Neural cell (in vitro differentiated cells): ENCODE measurements at regions not wholly inside any gene's neighbourhood (a gene's known extent, or its start where the extent isn't known, plus 50 kb on each side); places are given as distances from the start of the nearest gene placed in this dataset.
"Not testable (repeated sequence)": the region's sequence is repeated elsewhere in the genome, so short reads cannot be mapped to it uniquely, and the experiment has no call there.

Source experiments
- H2AFZ ChIP-seq: fragments of 200-600, 300-800 bp; sonication (generic), shearing (Covaris generic); 2 replicates; pipeline ENCODE4 v1.6.0; 2014; ENCODE audit warnings: low read depth, mild to moderate bottlenecking, antibody characterized with exemption, low read length, moderate library complexity
- H3F3A ChIP-seq: fragments of 200-600 bp; shearing (Covaris generic); 2 replicates; pipeline ENCODE4 v1.6.1; 2016; ENCODE audit warnings: mild to moderate bottlenecking, moderate library complexity, mixed read lengths, antibody characterized with exemption, low read length; ENCODE audit not compliant: insufficient read depth, poor library complexity, severe bottlenecking
- H3K27ac ChIP-seq: fragments of 200-600, 300-800 bp; sonication (generic), shearing (Covaris generic); 2 replicates; pipeline ENCODE4 v1.5.1; 2014; ENCODE audit warnings: mild to moderate bottlenecking, low read length, moderate library complexity
- H3K27me3 ChIP-seq: fragments of 300-800, 200-600 bp; sonication (generic), shearing (Covaris generic); 2 replicates; pipeline ENCODE4 v1.6.0; 2014; ENCODE audit warnings: mild to moderate bottlenecking, low read depth, low read length, moderate library complexity; ENCODE audit not compliant: insufficient read depth
- H3K36me3 ChIP-seq: fragments of 300-800, 200-600 bp; sonication (generic), shearing (Covaris generic); 2 replicates; pipeline ENCODE4 v1.5.1; 2014; ENCODE audit warnings: mild to moderate bottlenecking, antibody characterized with exemption, low read length, moderate library complexity; ENCODE audit not compliant: insufficient read depth
- H3K4me2 ChIP-seq: fragments of 300-800, 200-600 bp; sonication (generic), shearing (Covaris generic); 2 replicates; pipeline ENCODE4 v1.6.0; 2014; ENCODE audit warnings: mild to moderate bottlenecking, low read length
- H3K4me3 ChIP-seq: fragments of 300-800, 200-600 bp; sonication (generic), shearing (Covaris generic); 2 replicates; pipeline ENCODE4 v1.5.1; 2014; ENCODE audit warnings: mild to moderate bottlenecking, low read length, moderate library complexity
- H3K79me2 ChIP-seq: fragments of 200-600 bp; shearing (Covaris generic); replicated peaks from 2 replicates; pipeline ENCODE4 v1.6.0; 2014; ENCODE audit warnings: mild to moderate bottlenecking, low read length, moderate library complexity; ENCODE audit not compliant: insufficient read depth
- H3K9ac ChIP-seq: fragments of 300-800, 200-600 bp; sonication (generic), shearing (Covaris generic); 2 replicates; pipeline ENCODE4 v1.6.1; 2016; ENCODE audit warnings: mild to moderate bottlenecking, low read length, mixed read lengths
- H3K9me2 ChIP-seq: fragments of 200-600 bp; shearing (Covaris generic); 2 replicates; pipeline ENCODE4 v1.6.1; 2016; ENCODE audit warnings: mild to moderate bottlenecking, low read length, mixed read lengths; ENCODE audit not compliant: insufficient read depth
- H3K9me3 ChIP-seq: fragments of 200-600, 300-800 bp; sonication (generic), shearing (Covaris generic); 2 replicates; pipeline ENCODE4 v1.6.1; 2016; ENCODE audit warnings: mild to moderate bottlenecking, mixed run types, low read length, moderate library complexity, mixed read lengths
- H4K20me1 ChIP-seq: fragments of 200-600 bp; shearing (Covaris generic); 2 replicates; pipeline ENCODE4 v1.6.1; 2016; ENCODE audit warnings: mild to moderate bottlenecking, mixed run types; ENCODE audit not compliant: insufficient read depth
- CTCF ChIP-seq: fragments of 450-650 bp; IDR thresholded peaks from 2 replicates; pipeline ENCODE4 v1.5.1; 2014; ENCODE audit warnings: antibody characterized with exemption, mild to moderate bottlenecking, moderate library complexity; ENCODE audit not compliant: poor library complexity, severe bottlenecking
- EP300 ChIP-seq: fragments of 450-650 bp; conservative IDR thresholded peaks from 2 replicates; pipeline ENCODE4 v1.6.1; 2014; ENCODE audit warnings: antibody characterized with exemption, mild to moderate bottlenecking, moderate library complexity; ENCODE audit not compliant: poor library complexity, severe bottlenecking
- EZH2 ChIP-seq: fragments of 200-600, 300-800 bp; shearing (Covaris generic), sonication (generic); IDR thresholded peaks from 2 replicates; pipeline ENCODE4 v1.6.1; 2014; ENCODE audit warnings: antibody characterized with exemption, low read length, borderline replicate concordance, mild to moderate bottlenecking; ENCODE audit not compliant: insufficient read depth, poor library complexity, severe bottlenecking
- MXI1 ChIP-seq: fragments of 450-650 bp; conservative IDR thresholded peaks from 2 replicates; pipeline ENCODE4 v1.6.1; 2014; ENCODE audit warnings: antibody characterized with exemption, mild to moderate bottlenecking; ENCODE audit not compliant: poor library complexity, severe bottlenecking
- POLR2AphosphoS5 ChIP-seq: IDR thresholded peaks from 2 replicates; pipeline ENCODE4 v1.6.1; 2012
- RAD21 ChIP-seq: fragments of 450-650 bp; conservative IDR thresholded peaks from 2 replicates; pipeline ENCODE4 v1.6.1; 2014; ENCODE audit warnings: antibody characterized with exemption, mild to moderate bottlenecking, moderate library complexity
- REST ChIP-seq: IDR thresholded peaks from 2 replicates; pipeline ENCODE4 v1.6.1; 2012; ENCODE audit warnings: borderline replicate concordance
- SMC3 ChIP-seq: fragments of 450-650 bp; conservative IDR thresholded peaks from 2 replicates; pipeline ENCODE4 v1.6.1; 2014; ENCODE audit warnings: antibody characterized with exemption, mild to moderate bottlenecking, moderate library complexity; ENCODE audit not compliant: poor library complexity
- TAF1 ChIP-seq: IDR thresholded peaks from 2 replicates; pipeline ENCODE4 v1.6.1; 2012; ENCODE audit warnings: low read depth

- Histone ChIP-seq H3K4me3 (no peak overlapping the region), H2AFZ (no peak overlapping the region), H3K4me2 (no peak overlapping the region), H3F3A (no peaks in the 10 kb centered on the region), H3K9me2 (no peaks in the 10 kb centered on the region), H3K79me2 (no peaks in the 10 kb centered on the region), H3K9me3 (no peaks in the 10 kb centered on the region), H3K9ac (no peak overlapping the region), H3K27ac (no peak overlapping the region), H4K20me1 (no peaks in the 10 kb centered on the region), H3K27me3 (no peaks in the 10 kb centered on the region), H3K36me3 (no peaks in the 10 kb centered on the region)
- no peak for TF ChIP-seq POLR2AphosphoS5
- TF ChIP-seq CTCF: no peak
- TF ChIP-seq MXI1: no peak
- no peak for TF ChIP-seq EZH2
- no peak for TF ChIP-seq SMC3
- TF ChIP-seq TAF1: no peak
- TF ChIP-seq EP300: no peak
- no peak for TF ChIP-seq REST
- no peak for TF ChIP-seq RAD21
Observed at GRCh38 chr1:148373192-148373925, 109.7 kb downstream of the PPIAL4G start.

- Histone ChIP-seq H3K4me2 (no peak overlapping the region), H4K20me1 (no peaks in the 10 kb centered on the region)
Observed at GRCh38 chr1:148372731-148373130, 110.4 kb downstream of the PPIAL4G start.

GRCh38 chr1:148372051-148372726, 110.9 kb downstream of the PPIAL4G start:
- H3K27ac ChIP-seq, H3K36me3 ChIP-seq, H3K4me2 ChIP-seq, H3K9me2 ChIP-seq, H2AFZ ChIP-seq, H4K20me1 ChIP-seq, H3F3A ChIP-seq, H3K79me2 ChIP-seq, H3K4me3 ChIP-seq, H3K9me3 ChIP-seq, H3K27me3 ChIP-seq, H3K9ac ChIP-seq: not testable (repeated sequence)

More at GRCh38 chr1:148372731-148373130, 110.4 kb downstream of the PPIAL4G start:
- Histone ChIP-seq H3K36me3 (no peaks in the 10 kb centered on the region), H3K4me3 (no peak overlapping the region), H3K9me3 (no peaks in the 10 kb centered on the region), H3F3A (no peaks in the 10 kb centered on the region), H3K27me3 (no peaks in the 10 kb centered on the region), H3K9ac (no peak overlapping the region), H3K79me2 (no peaks in the 10 kb centered on the region), H3K27ac (no peak overlapping the region), H2AFZ (no peak overlapping the region), H3K9me2 (no peaks in the 10 kb centered on the region)
- TF ChIP-seq CTCF (no peak), EP300 (no peak), EZH2 (no peak), POLR2AphosphoS5 (no peak), MXI1 (no peak)
